Stomach (tissue), 4 donors: ENCODE measurements at regions not wholly inside any gene's neighbourhood (a gene's known extent, or its start where the extent isn't known, plus 50 kb on each side); places are given as distances from the start of the nearest gene placed in this dataset.

ENCODE experiments used
- EP300 ChIP-seq: sonication (generic); formaldehyde crosslinking; IDR thresholded peaks from one replicate; pipeline ENCODE4 v1.6.1; 2017; ENCODE audit warnings: antibody characterized with exemption
- POLR2A ChIP-seq, 4 donors: fragments of 450-650 bp; IDR thresholded peaks; one replicate each; pipeline ENCODE4 v1.6.1; 2016; ENCODE audit warnings: antibody characterized with exemption in 4 of 4, control low read depth in 2 of 4, mild to moderate bottlenecking in 1 of 4, moderate library complexity in 1 of 4
- TF ChIP-seq, protein P1 (sequence below), 7 experiments: fragments of 450-650 bp in 4 of 7; fragments of 200-600 bp in 3 of 7; sonication (generic) in 3 of 7; IDR thresholded peaks; one replicate each; pipeline ENCODE4 v1.5.1; 2016 to 2019; ENCODE audit warnings: antibody characterized with exemption in 7 of 7, control low read depth in 2 of 7, mild to moderate bottlenecking in 1 of 7

DNA sequence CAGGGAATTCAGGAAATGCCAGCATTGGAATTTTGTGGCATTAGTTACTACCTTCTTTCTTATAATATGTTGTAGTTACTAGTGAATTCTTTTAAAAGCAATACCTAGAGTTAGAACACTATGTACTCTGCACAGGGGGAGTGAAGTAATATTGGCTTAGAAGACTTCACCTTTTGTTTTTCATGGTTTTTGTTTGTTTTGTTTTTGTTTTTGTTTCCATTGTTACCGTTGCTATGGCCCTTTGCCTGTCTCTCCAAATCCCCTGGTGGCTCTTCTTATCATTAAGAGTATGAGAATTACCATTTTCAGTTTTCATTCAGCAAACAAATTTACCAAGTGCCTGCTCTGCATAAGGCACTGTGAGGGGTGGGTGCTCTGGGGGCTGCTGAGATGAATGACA, 160.1 kb downstream of the HAUS1 start:
- TF ChIP-seq, protein P1, sequence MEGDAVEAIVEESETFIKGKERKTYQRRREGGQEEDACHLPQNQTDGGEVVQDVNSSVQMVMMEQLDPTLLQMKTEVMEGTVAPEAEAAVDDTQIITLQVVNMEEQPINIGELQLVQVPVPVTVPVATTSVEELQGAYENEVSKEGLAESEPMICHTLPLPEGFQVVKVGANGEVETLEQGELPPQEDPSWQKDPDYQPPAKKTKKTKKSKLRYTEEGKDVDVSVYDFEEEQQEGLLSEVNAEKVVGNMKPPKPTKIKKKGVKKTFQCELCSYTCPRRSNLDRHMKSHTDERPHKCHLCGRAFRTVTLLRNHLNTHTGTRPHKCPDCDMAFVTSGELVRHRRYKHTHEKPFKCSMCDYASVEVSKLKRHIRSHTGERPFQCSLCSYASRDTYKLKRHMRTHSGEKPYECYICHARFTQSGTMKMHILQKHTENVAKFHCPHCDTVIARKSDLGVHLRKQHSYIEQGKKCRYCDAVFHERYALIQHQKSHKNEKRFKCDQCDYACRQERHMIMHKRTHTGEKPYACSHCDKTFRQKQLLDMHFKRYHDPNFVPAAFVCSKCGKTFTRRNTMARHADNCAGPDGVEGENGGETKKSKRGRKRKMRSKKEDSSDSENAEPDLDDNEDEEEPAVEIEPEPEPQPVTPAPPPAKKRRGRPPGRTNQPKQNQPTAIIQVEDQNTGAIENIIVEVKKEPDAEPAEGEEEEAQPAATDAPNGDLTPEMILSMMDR (IDR thresholded peaks at IDR 0.05) = no peak
- TF ChIP-seq POLR2A (IDR thresholded peaks at IDR 0.05) (no peak), EP300 (no peak)
